B cell (primary cell): ENCODE measurements at regions not wholly inside any gene's neighbourhood (a gene's known extent, or its start where the extent isn't known, plus 50 kb on each side); places are given as distances from the start of the nearest gene placed in this dataset.

Experiments
- ATAC-seq: fragments of 200-7000 bp; cut with Tn5 transposase; one replicate; pipeline ENCODE4 v1.10.0; 2021; ENCODE audit warnings: low read depth, mild to moderate bottlenecking, moderate number of reproducible peaks, moderate library complexity
- CTCF ChIA-PET: fragments of 350-600 bp; sonication (Branson Sonifier 250); formaldehyde crosslinking; loops from one replicate; lab custom pipeline; 2021; ENCODE audit warnings: antibody characterized with exemption, inconsistent platforms; lab: Charles Lee
- POLR2A ChIA-PET: fragments of 350-600 bp; sonication (Branson Sonifier 250); formaldehyde crosslinking; loops from one replicate; lab custom pipeline; 2021; ENCODE audit warnings: antibody characterized with exemption; lab: Charles Lee
- DNase-seq: peaks from one replicate; pipeline ENCODE4 v3.0.0; 2013
- H2AFZ ChIP-seq: 2 replicates; pipeline ENCODE4 v1.6.1; 2012; ENCODE audit warnings: mild to moderate bottlenecking, low read depth, low read length; ENCODE audit not compliant: insufficient read depth, poor library complexity, severe bottlenecking
- H3K27ac ChIP-seq, 2 donors: 1 replicate in 1 of 2; 2 replicates in 1 of 2; pipeline ENCODE4 v1.5.1; 2012 to 2013; ENCODE audit warnings: low read length in 2 of 2, mild to moderate bottlenecking in 2 of 2, moderate library complexity in 1 of 2
- H3K27me3 ChIP-seq, 4 experiments: fragments of 200-600 bp in 1 of 4; sonication (generic) in 1 of 4; replicated peaks in 1 of 4; 1 replicate in 2 of 4; 2 replicates in 2 of 4; pipeline versions ENCODE4 v1.6.1 to v1.7.0; 2013 to 2016; ENCODE audit warnings: low read length in 3 of 4, mild to moderate bottlenecking in 2 of 4, mixed read lengths in 1 of 4, moderate library complexity in 1 of 4; ENCODE audit not compliant: insufficient read depth in 4 of 4, control insufficient read depth in 3 of 4; ENCODE audit errors: control extremely low read depth in 1 of 4
- H3K36me3 ChIP-seq, 2 experiments: replicated peaks in 1 of 2; 1 replicate in 1 of 2; 2 replicates in 1 of 2; pipeline versions ENCODE4 v1.6.1 to v1.7.1; 2013; ENCODE audit warnings: low read length in 1 of 2; ENCODE audit not compliant: insufficient read depth in 2 of 2, control insufficient read depth in 1 of 2; ENCODE audit errors: control extremely low read depth in 1 of 2, extremely low read depth in 1 of 2
- H3K4me1 ChIP-seq, 2 donors: fragments of 200-600 bp in 1 of 2; sonication (generic) in 1 of 2; 1 replicate in 1 of 2; 2 replicates in 1 of 2; pipeline versions ENCODE4 v1.5.1 to v1.6.1; 2013 to 2017; ENCODE audit warnings: low read length in 2 of 2; ENCODE audit not compliant: control insufficient read depth in 2 of 2, insufficient read depth in 2 of 2
- H3K4me2 ChIP-seq: replicated peaks from 2 replicates; pipeline ENCODE3; 2012; ENCODE audit warnings: mild to moderate bottlenecking, low read depth, low read length; ENCODE audit not compliant: poor library complexity, severe bottlenecking
- H3K4me3 ChIP-seq, 5 experiments: fragments of 200-600 bp in 1 of 5; sonication (generic) in 1 of 5; 1 replicate in 3 of 5; 2 replicates in 2 of 5; pipeline versions ENCODE4 v1.5.1 to v1.7.0; 2011 to 2016; ENCODE audit warnings: low read length in 4 of 5, mild to moderate bottlenecking in 4 of 5, low read depth in 2 of 5, control low read depth in 1 of 5, moderate library complexity in 1 of 5; ENCODE audit not compliant: insufficient read depth in 1 of 5; ENCODE audit errors: control extremely low read depth in 1 of 5, extremely low read depth in 1 of 5
- H3K79me2 ChIP-seq: fragments of 200-600 bp; sonication (generic); one replicate; pipeline ENCODE4 v1.6.0; 2016; ENCODE audit warnings: low read length; ENCODE audit not compliant: control insufficient read depth, insufficient read depth
- H3K9ac ChIP-seq: fragments of 200-600 bp; sonication (generic); 2 replicates; pipeline ENCODE4 v1.6.1; 2017; ENCODE audit warnings: mild to moderate bottlenecking, low read length, moderate library complexity
- H3K9me3 ChIP-seq, 3 donors: one replicate each; pipeline versions ENCODE4 v1.6.1 to v1.7.1; 2013; ENCODE audit warnings: low read length in 2 of 3; ENCODE audit not compliant: control insufficient read depth in 2 of 3, insufficient read depth in 1 of 3; ENCODE audit errors: control extremely low read depth in 1 of 3
- H4K20me1 ChIP-seq: 2 replicates; pipeline ENCODE4 v1.6.0; 2012; ENCODE audit warnings: mild to moderate bottlenecking, low read length; ENCODE audit not compliant: insufficient read depth, control insufficient read depth, poor library complexity, severe bottlenecking
- H3K27ac Mint-ChIP-seq: one replicate; pipeline ENCODE4 v1.8.0; 2021; ENCODE audit warnings: mixed read lengths
- H3K27me3 Mint-ChIP-seq: one replicate; pipeline ENCODE4 v1.8.0; 2021; ENCODE audit warnings: mixed read lengths
- H3K4me1 Mint-ChIP-seq: one replicate; pipeline ENCODE4 v1.8.0; 2021; ENCODE audit warnings: mixed read lengths
- H3K4me3 Mint-ChIP-seq: one replicate; pipeline ENCODE4 v1.8.0; 2021; ENCODE audit warnings: mixed read lengths
- H3K9me3 Mint-ChIP-seq: one replicate; pipeline ENCODE4 v1.8.0; 2022; ENCODE audit warnings: mixed read lengths; ENCODE audit not compliant: insufficient read depth
- CTCF ChIP-seq: fragments of 200-600 bp; IDR thresholded peaks from one replicate; pipeline ENCODE4 v1.8.0; 2022; ENCODE audit warnings: antibody characterized with exemption, mild to moderate bottlenecking
- EZH2 ChIP-seq: IDR thresholded peaks from 2 replicates; pipeline ENCODE4 v1.6.1; 2012; ENCODE audit warnings: borderline replicate concordance, low read depth, mild to moderate bottlenecking, moderate library complexity, low read length; ENCODE audit not compliant: insufficient read depth, poor library complexity, severe bottlenecking
- WGBS: methylation state at CpG from one replicate; pipeline ENCODE4 v1.1.5; 2013; ENCODE audit warnings: missing lambda C conversion rate; ENCODE audit not compliant: insufficient coverage; 5-methylcytosine and 5-hydroxymethylcytosine counted together
- intact Hi-C: fragments of 100-400 bp; cut with micrococcal nuclease; formaldehyde crosslinking; loops from one replicate; pipeline ENCODE4 v1.10.0; 2022

DNA sequence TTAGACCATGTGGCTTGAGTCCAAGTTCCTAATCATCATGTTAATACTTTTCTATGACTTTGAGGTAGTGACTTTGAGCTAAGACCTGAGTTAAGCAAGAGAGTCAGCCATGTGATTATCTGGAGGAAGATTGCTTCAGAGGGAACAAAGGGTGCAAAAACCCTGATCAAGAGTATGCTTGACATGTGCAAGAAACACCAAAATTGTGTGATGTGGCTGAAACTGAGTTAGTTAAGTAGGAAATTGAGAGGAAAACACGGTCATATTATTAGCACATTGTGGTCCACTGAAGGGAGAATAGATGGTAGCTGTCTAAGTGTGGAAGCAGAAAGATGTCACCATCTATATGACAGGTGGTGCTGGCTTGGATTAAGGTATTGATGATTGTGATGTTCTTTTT lies 130.4 kb upstream of the MON1B start:
- CTCF ChIA-PET: no interaction called here
- Histone ChIP-seq H3K9me3 (peaks cover 0 to 3% (median 0%) of the 10 kb centered on the region in 3 donors), H3K36me3 (no peaks in the 10 kb centered on the region), H3K27me3 (no peaks in the 10 kb centered on the region), H3K79me2 (no peaks in the 10 kb centered on the region), H3K4me3 (no peak overlapping the region), H2AFZ (no peak overlapping the region), H3K9ac (no peak overlapping the region), H3K4me2 (no peak overlapping the region), H4K20me1 (no peaks in the 10 kb centered on the region), H3K27ac (no peak overlapping the region), H3K4me1 (no peaks in the 10 kb centered on the region)
- no peaks in the 10 kb centered on the region for H3K4me1 Mint-ChIP-seq
- H3K4me3 Mint-ChIP-seq: no peak overlapping the region
- H3K27me3 Mint-ChIP-seq: no peaks in the 10 kb centered on the region
- no peak for TF ChIP-seq CTCF
- TF ChIP-seq EZH2: no peak
- POLR2A ChIA-PET: no interaction called here
- no peak for DNase-seq
- intact Hi-C loops: no loop called here
- peaks cover 2% of the 10 kb centered on the region for H3K9me3 Mint-ChIP-seq
- no peak overlapping the region for H3K27ac Mint-ChIP-seq
- no peak for ATAC-seq
- 57% methylated on average over 1 of the region's 1 CpG for WGBS

DNA sequence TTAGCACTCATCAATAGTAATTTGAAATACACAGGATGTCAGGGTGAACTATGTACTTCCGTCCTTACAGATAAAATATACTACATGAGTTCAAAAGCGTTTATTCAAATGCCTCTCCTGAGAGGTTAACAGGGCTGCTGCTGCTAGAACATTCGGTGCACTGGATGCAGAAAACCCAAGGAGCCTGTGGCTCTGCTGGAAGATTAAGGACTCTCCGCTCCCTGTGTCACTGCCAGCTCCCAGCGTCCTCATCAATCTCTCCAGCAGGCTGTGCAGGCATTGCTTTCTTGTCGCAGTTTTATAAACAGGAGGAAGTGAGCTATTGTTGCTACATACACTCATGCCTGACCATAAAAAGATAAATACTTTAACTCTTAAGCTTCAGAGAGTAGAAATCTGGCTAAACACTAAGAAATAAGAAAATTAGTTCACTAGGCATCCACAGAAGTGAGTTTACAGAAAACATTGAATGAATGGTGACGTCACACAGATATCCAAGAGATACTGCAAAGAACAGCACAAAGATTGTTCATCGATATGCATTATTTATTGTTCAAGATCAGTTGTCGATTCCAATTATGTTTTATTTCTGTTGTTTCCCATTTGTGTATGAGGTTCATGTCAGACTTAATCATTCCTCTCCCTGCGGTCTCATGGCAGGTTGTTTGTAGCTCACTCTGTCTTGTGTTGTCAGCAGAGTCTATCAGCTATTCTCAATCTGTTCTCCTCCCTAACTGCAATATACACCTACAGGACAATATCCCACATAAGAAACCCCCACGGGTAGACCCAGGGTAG lies 127.9 kb upstream of the MON1B start:
- ChIA-PET POLR2A (interaction anchor here (0.6 kb wide), 1 partner anchor 32 kb away, joined by 3 read pairs; no protein-coding TSS in a partner anchor), CTCF (no interaction called here)
- H3K4me1 ChIP-seq: peaks cover 0 to 4% of the 10 kb centered on the region in 2 donors
- H4K20me1 ChIP-seq: no peaks in the 10 kb centered on the region
- Mint-ChIP-seq H3K27me3 (peaks cover 3% of the 10 kb centered on the region), H3K27ac (no peak overlapping the region), H3K4me3 (no peak overlapping the region), H3K4me1 (no peaks in the 10 kb centered on the region), H3K9me3 (no peaks in the 10 kb centered on the region)
- WGBS: 8% methylated on average over 2 of the region's 11 CpGs
- H3K79me2 ChIP-seq: no peaks in the 10 kb centered on the region
- no peaks in the 10 kb centered on the region for H3K9me3 ChIP-seq
- no peak for TF ChIP-seq EZH2
- TF ChIP-seq CTCF: no peak
- intact Hi-C loops: no loop called here
- no peaks in the 10 kb centered on the region for H3K27me3 ChIP-seq
- H2AFZ ChIP-seq: no peak overlapping the region
- H3K9ac ChIP-seq: no peak overlapping the region
- no peak overlapping the region for H3K4me3 ChIP-seq
- no peaks in the 10 kb centered on the region for H3K36me3 ChIP-seq
- H3K4me2 ChIP-seq: no peak overlapping the region
- ATAC-seq (no peak), DNase-seq (no peak)
- H3K27ac ChIP-seq: no peak overlapping the region
